Activated CD4-positive, alpha-beta T cell treated with anti-CD3 and anti-CD28 coated beads for 48 hours (primary cell): ENCODE measurements at regions not wholly inside any gene's neighbourhood (a gene's known extent, or its start where the extent isn't known, plus 50 kb on each side); places are given as distances from the start of the nearest gene placed in this dataset.

Experiments
- DNase-seq: peaks from one replicate; pipeline ENCODE4 v3.0.0-alpha.2; 2020

DNA sequence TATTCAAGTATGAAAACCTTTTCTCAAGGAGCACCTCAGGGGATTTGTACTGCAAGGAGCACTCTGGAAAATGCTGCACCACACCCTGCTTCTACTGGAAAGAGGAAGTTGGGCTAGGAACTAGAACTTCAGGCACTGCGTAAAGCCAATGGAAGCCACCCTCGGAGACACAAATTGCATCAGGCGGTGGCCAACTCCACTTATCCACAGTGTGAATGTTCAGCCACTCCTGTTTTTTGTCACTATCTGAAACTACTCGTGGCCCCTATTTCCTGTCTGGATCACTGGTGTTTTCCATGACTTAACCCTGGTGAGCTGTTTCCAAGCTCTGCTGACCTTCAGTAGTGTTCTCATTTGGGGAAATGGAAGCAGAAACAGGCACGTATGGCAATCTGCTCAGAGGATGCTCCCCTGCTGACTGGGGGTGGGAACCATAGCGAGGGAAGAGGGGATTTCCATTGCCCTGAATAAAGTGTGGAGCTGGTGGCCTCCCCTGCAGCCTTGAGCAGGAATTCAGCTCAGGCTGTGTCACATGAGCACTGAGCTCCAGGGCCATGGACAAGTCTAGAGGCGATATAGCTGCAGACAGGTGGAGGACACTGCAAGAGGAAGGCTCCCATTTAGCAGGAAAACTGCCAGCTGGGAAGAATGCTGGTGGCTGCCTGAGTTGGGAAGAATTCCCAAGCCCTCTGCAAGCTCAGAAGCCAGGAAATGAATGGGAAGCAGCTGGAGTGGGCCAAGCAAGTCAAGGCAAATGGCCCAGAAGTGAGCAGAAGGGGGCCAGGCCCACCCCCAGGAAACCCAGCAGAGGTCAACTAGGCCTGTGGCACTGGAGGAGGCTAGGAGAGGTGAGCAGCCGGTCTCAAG, 50.5 kb upstream of the RAP1B start:
- no peak for DNase-seq

DNA sequence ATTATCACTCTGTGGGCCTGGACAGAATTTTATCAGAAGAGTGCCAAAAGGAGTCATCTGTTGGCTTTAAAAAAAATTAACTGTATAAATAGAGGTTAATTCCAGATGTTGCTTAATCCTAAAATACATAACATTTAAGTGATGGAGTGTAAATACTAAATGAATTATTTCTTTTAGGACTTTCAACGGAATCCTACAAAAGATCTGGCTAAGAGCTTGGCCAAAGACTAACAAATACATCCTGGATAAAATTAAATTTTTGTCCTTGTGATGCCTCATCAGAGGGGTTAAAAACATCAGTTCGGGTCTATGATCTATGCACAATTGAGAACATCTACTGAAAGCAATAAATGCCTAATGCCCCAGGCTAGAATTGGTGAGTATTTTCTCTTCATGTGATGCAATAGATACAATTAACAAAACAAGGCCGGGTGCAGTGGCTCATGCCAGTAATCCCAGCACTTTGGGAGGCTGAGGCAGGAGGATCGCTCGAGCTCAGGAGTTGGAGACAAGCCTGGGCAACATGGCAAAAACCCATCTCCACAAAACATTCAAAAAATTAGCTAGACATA, 49.8 kb upstream of the RAP1B start:
- DNase-seq = no peak
